Stimulated activated CD8-positive, alpha-beta memory T cell treated with anti-CD3 and anti-CD28 coated beads, Interleukin-4, amount 100 ng/mL, for 24 hours (primary cell): ENCODE measurements at regions not wholly inside any gene's neighbourhood (a gene's known extent, or its start where the extent isn't known, plus 50 kb on each side); places are given as distances from the start of the nearest gene placed in this dataset.
"Not testable (repeated sequence)": the region's sequence is repeated elsewhere in the genome, so short reads cannot be mapped to it uniquely, and the experiment has no call there.

Experiments used
- DNase-seq: peaks from one replicate; pipeline ENCODE4 v3.0.0-alpha.2; 2020; ENCODE audit warnings: low read depth

GRCh38 chr6:164826831-164827468 lies 482.5 kb downstream of the C6orf118 start:
- DNase-seq = no peak

- DNase-seq = no peak
Measured at GRCh38 chr6:164825386-164825785, 484.0 kb downstream of the C6orf118 start.

GRCh38 chr6:164817662-164818061 lies 491.7 kb downstream of the C6orf118 start:
- DNase-seq = no peak

GRCh38 chr6:164812706-164813105 lies 496.7 kb downstream of the C6orf118 start:
- no peak for DNase-seq

GRCh38 chr6:164807125-164807524 lies 502.3 kb downstream of the C6orf118 start:
- DNase-seq = no peak

GRCh38 chr6:164795056-164795815 lies 514.2 kb downstream of the C6orf118 start:
- DNase-seq = no peak

- no peak for DNase-seq
Measured at GRCh38 chr6:164792666-164793065, 516.7 kb downstream of the C6orf118 start.

GRCh38 chr6:164791498-164791897 lies 517.9 kb downstream of the C6orf118 start:
- DNase-seq = no peak

GRCh38 chr6:164763788-164764187 lies 545.6 kb downstream of the C6orf118 start:
- no peak for DNase-seq

GRCh38 chr6:164757451-164757850 lies 552.0 kb downstream of the C6orf118 start:
- DNase-seq = no peak

GRCh38 chr6:164756723-164757122 lies 552.7 kb downstream of the C6orf118 start:
- DNase-seq = no peak

GRCh38 chr6:164756142-164756541 lies 553.3 kb downstream of the C6orf118 start:
- no peak for DNase-seq

GRCh38 chr6:164753517-164753916 lies 555.9 kb downstream of the C6orf118 start:
- no peak for DNase-seq

GRCh38 chr6:164751395-164751794 lies 558.0 kb downstream of the C6orf118 start:
- no peak for DNase-seq

- no peak for DNase-seq
Measured at GRCh38 chr6:164750128-164750527, 559.3 kb downstream of the C6orf118 start.

GRCh38 chr6:164749221-164750064 lies 560.0 kb downstream of the C6orf118 start:
- DNase-seq = no peak

GRCh38 chr6:164744301-164744700 lies 565.1 kb downstream of the C6orf118 start:
- DNase-seq = no peak

GRCh38 chr6:164741938-164742451 lies 567.4 kb downstream of the C6orf118 start:
- no peak for DNase-seq

- not testable (repeated sequence) for DNase-seq
Measured at GRCh38 chr6:164736090-164736489, 573.3 kb downstream of the C6orf118 start.

- no peak for DNase-seq
Measured at GRCh38 chr6:164731539-164731938, 577.9 kb downstream of the C6orf118 start.

- no peak for DNase-seq
Measured at GRCh38 chr6:164721460-164721859, 587.9 kb downstream of the C6orf118 start.

GRCh38 chr6:164700497-164700896 lies 608.9 kb downstream of the C6orf118 start:
- no peak for DNase-seq

GRCh38 chr6:164695896-164696295 lies 613.5 kb downstream of the C6orf118 start:
- no peak for DNase-seq
